Uterus (tissue), 3 donors: ENCODE measurements at regions not wholly inside any gene's neighbourhood (a gene's known extent, or its start where the extent isn't known, plus 50 kb on each side); places are given as distances from the start of the nearest gene placed in this dataset.

Experiments used
- DNase-seq, 2 donors: peaks; one replicate each; pipeline ENCODE4 v3.0.0-alpha.2; 2019 to 2020
- H3K27ac ChIP-seq, 2 donors: fragments of 200-600 bp; sonication (generic); 1 replicate in 1 of 2; 2 replicates in 1 of 2; pipeline ENCODE4 v1.5.1; 2016 to 2018
- H3K27me3 ChIP-seq, 2 donors: fragments of 200-600 bp; sonication (generic); one replicate each; pipeline ENCODE4 v1.5.1; 2018 to 2019; ENCODE audit warnings: control low read depth in 1 of 2
- H3K36me3 ChIP-seq, 2 donors: fragments of 200-600 bp; sonication (generic); one replicate each; pipeline ENCODE4 v1.5.1; 2019; ENCODE audit warnings: control low read depth in 1 of 2
- H3K4me1 ChIP-seq, 2 donors: fragments of 200-600 bp; sonication (generic); one replicate each; pipeline ENCODE4 v1.5.1; 2018 to 2019; ENCODE audit warnings: control low read depth in 1 of 2
- H3K4me3 ChIP-seq, 2 donors: fragments of 200-600 bp; sonication (generic); 1 replicate in 1 of 2; 2 replicates in 1 of 2; pipeline ENCODE4 v1.5.1; 2018 to 2019; ENCODE audit warnings: mild to moderate bottlenecking in 1 of 2
- H3K9me3 ChIP-seq, 2 donors: fragments of 200-600 bp; sonication (generic); one replicate each; pipeline ENCODE4 v1.5.1; 2019; ENCODE audit warnings: control low read depth in 1 of 2
- POLR2A ChIP-seq, 2 donors: fragments of 450-650 bp; IDR thresholded peaks; one replicate each; pipeline ENCODE4 v1.6.1; 2016; ENCODE audit warnings: antibody characterized with exemption in 2 of 2, mild to moderate bottlenecking in 1 of 2, moderate library complexity in 1 of 2
- intact Hi-C: fragments of 100-400 bp; cut with DNase I; formaldehyde crosslinking; loops from one replicate; pipeline ENCODE4 v1.15.1; 2023; ENCODE audit warnings: low total_unique reads
- TF ChIP-seq, protein P1 (sequence below), 4 experiments: fragments of 200-600 bp in 2 of 4; fragments of 450-650 bp in 2 of 4; sonication (generic) in 2 of 4; IDR thresholded peaks; one replicate each; pipeline ENCODE4 v1.5.1; 2016 to 2019; ENCODE audit warnings: antibody characterized with exemption in 4 of 4, mild to moderate bottlenecking in 2 of 4, moderate library complexity in 1 of 4
- donor health status: DM: yes; HTN: yes; CAD: no.

GRCh38 chr6:101230866-101231265 is 162.6 kb upstream of the GRIK2 start:
- Histone ChIP-seq H3K4me3 (no peak overlapping the region), H3K27me3 (no peaks in the 10 kb centered on the region), H3K36me3 (no peaks in the 10 kb centered on the region), H3K9me3 (no peaks in the 10 kb centered on the region), H3K4me1 (no peaks in the 10 kb centered on the region), H3K27ac (no peak overlapping the region)
- DNase-seq = no peak
- intact Hi-C loops = no loop called here
- no peak for TF ChIP-seq POLR2A (IDR thresholded peaks at IDR 0.05)
- TF ChIP-seq, protein P1, sequence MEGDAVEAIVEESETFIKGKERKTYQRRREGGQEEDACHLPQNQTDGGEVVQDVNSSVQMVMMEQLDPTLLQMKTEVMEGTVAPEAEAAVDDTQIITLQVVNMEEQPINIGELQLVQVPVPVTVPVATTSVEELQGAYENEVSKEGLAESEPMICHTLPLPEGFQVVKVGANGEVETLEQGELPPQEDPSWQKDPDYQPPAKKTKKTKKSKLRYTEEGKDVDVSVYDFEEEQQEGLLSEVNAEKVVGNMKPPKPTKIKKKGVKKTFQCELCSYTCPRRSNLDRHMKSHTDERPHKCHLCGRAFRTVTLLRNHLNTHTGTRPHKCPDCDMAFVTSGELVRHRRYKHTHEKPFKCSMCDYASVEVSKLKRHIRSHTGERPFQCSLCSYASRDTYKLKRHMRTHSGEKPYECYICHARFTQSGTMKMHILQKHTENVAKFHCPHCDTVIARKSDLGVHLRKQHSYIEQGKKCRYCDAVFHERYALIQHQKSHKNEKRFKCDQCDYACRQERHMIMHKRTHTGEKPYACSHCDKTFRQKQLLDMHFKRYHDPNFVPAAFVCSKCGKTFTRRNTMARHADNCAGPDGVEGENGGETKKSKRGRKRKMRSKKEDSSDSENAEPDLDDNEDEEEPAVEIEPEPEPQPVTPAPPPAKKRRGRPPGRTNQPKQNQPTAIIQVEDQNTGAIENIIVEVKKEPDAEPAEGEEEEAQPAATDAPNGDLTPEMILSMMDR (IDR thresholded peaks at IDR 0.05) = no peak

DNA sequence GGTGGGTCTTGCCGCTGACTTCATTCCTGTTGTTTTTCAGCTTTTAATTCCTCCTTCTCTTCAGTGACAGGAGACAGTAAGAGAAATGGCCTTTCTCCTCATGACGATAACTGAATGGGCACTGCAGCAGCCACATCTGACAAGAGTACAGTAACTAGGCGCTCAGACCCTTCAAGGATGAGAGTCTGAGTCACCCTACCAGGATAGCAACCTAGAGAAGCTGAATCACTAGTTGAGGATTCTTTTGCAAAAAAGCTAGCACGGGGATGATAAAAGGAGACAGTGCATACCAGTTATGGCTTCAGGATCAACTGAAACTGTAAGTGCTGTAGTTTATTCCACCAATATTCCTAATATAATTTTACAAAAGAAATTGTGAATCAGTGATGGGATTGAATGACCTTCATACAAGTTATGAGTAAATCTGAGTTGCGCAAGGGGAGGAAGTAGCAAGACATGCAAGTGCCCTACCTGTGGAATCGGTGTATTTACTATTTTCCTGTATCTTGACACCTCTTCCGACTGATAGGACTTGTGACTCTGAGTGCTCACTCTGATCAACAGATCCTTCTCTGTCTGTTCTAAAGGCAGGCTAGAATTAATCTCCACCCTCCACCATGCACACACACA is 161.8 kb upstream of the GRIK2 start:
- intact Hi-C loops = no loop called here
- no peaks in the 10 kb centered on the region for H3K36me3 ChIP-seq
- TF ChIP-seq, protein P1 (IDR thresholded peaks at IDR 0.05) = no peak
- no peak for TF ChIP-seq POLR2A (IDR thresholded peaks at IDR 0.05)
- H3K27me3 ChIP-seq = no peaks in the 10 kb centered on the region
- H3K4me3 ChIP-seq = no peak overlapping the region
- no peaks in the 10 kb centered on the region for H3K9me3 ChIP-seq
- no peak for DNase-seq
- H3K27ac ChIP-seq = no peak overlapping the region
- H3K4me1 ChIP-seq = no peaks in the 10 kb centered on the region

- Histone ChIP-seq H3K4me3 (no peak overlapping the region), H3K36me3 (no peaks in the 10 kb centered on the region), H3K4me1 (no peaks in the 10 kb centered on the region), H3K27me3 (no peaks in the 10 kb centered on the region), H3K27ac (no peak overlapping the region), H3K9me3 (no peaks in the 10 kb centered on the region)
- DNase-seq = no peak
- TF ChIP-seq POLR2A (IDR thresholded peaks at IDR 0.05) = no peak
- intact Hi-C loops = no loop called here
These were observed 160.5 kb upstream of the GRIK2 start for GRCh38 chr6:101232961-101233360.

- Histone ChIP-seq H3K27me3 (no peaks in the 10 kb centered on the region), H3K4me3 (no peak overlapping the region), H3K27ac (no peak overlapping the region), H3K36me3 (no peaks in the 10 kb centered on the region), H3K4me1 (no peaks in the 10 kb centered on the region), H3K9me3 (no peaks in the 10 kb centered on the region)
- DNase-seq = no peak
- no peak for TF ChIP-seq POLR2A (IDR thresholded peaks at IDR 0.05)
- TF ChIP-seq, protein P1 (IDR thresholded peaks at IDR 0.05) = no peak
- intact Hi-C loops = no loop called here
These were observed 156.8 kb upstream of the GRIK2 start for GRCh38 chr6:101236709-101237108.

DNA sequence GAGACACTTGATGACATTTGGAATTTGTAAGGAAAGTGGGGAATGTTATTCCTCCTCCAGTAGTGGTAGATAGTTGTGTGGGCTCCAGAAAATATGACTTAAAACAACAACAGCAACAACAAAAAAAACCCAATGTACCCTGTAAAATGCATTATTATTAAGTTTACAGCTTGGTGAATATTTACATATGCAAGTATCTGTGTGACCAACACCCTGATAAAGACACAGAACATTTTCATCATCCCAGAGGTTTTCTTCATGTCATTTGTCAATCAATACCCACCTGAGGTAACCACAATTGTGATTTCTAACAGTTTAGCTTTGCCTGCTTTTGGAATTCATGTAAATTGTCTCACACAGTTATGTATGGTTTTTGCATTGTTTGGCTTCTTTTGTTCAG is 152.1 kb upstream of the GRIK2 start:
- Histone ChIP-seq H3K4me1 (no peaks in the 10 kb centered on the region), H3K27me3 (no peaks in the 10 kb centered on the region), H3K27ac (no peak overlapping the region), H3K36me3 (no peaks in the 10 kb centered on the region), H3K4me3 (no peak overlapping the region), H3K9me3 (no peaks in the 10 kb centered on the region)
- TF ChIP-seq POLR2A (IDR thresholded peaks at IDR 0.05) = no peak
- TF ChIP-seq, protein P1 (IDR thresholded peaks at IDR 0.05) = no peak
- DNase-seq = no peak
- intact Hi-C loops = no loop called here

DNA sequence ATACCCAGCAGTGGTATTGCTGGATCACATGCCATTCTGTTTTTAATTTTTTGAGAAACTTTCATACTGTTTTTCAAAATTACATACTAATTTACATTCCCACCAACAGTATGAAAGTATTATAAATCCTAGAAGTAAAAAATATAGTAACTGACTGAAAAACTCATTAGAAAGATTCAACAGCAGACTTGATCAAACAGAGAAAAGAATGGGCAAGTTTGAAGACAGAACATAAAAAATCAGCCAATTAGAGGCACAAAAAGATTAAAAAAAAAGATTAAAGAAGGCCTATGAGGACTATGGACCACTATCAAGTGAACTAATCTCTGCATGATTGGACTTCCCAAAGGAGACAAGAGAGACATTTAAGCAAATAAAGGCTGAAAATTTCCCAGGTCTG is 144.0 kb upstream of the GRIK2 start:
- H3K4me3 ChIP-seq = no peak overlapping the region
- intact Hi-C loops = no loop called here
- H3K27ac ChIP-seq = no peak overlapping the region
- H3K36me3 ChIP-seq = no peaks in the 10 kb centered on the region
- no peaks in the 10 kb centered on the region for H3K27me3 ChIP-seq
- DNase-seq = no peak
- no peaks in the 10 kb centered on the region for H3K4me1 ChIP-seq
- no peak for TF ChIP-seq POLR2A (IDR thresholded peaks at IDR 0.05)
- TF ChIP-seq, protein P1 (IDR thresholded peaks at IDR 0.05) = no peak
- no peaks in the 10 kb centered on the region for H3K9me3 ChIP-seq
